Glutamatergic neuron (in vitro differentiated cells): ENCODE measurements at regions not wholly inside any gene's neighbourhood (a gene's known extent, or its start where the extent isn't known, plus 50 kb on each side); places are given as distances from the start of the nearest gene placed in this dataset.

Experiments
- DNase-seq: peaks from one replicate; pipeline ENCODE4 v3.0.0; 2022
- H3K27ac Mint-ChIP-seq: one replicate; pipeline ENCODE4 v1.8.0; 2020; ENCODE audit warnings: mild to moderate bottlenecking, mixed read lengths, inconsistent platforms; ENCODE audit not compliant: unreplicated experiment
- H3K27me3 Mint-ChIP-seq: one replicate; pipeline ENCODE4 v1.8.0; 2020; ENCODE audit warnings: mild to moderate bottlenecking, moderate library complexity, mixed read lengths, inconsistent platforms; ENCODE audit not compliant: unreplicated experiment
- H3K36me3 Mint-ChIP-seq: one replicate; pipeline ENCODE4 v1.8.0; 2020; ENCODE audit warnings: mild to moderate bottlenecking, mixed read lengths, inconsistent platforms; ENCODE audit not compliant: unreplicated experiment
- H3K4me1 Mint-ChIP-seq: one replicate; pipeline ENCODE4 v1.8.0; 2020; ENCODE audit warnings: mild to moderate bottlenecking, low read depth, mixed read lengths, inconsistent platforms; ENCODE audit not compliant: unreplicated experiment
- H3K4me3 Mint-ChIP-seq: one replicate; pipeline ENCODE4 v1.8.0; 2020; ENCODE audit warnings: mild to moderate bottlenecking, mixed read lengths, inconsistent platforms; ENCODE audit not compliant: unreplicated experiment
- H3K9me3 Mint-ChIP-seq: one replicate; pipeline ENCODE4 v1.8.0; 2020; ENCODE audit warnings: mild to moderate bottlenecking, moderate library complexity, mixed read lengths, inconsistent platforms; ENCODE audit not compliant: unreplicated experiment
- TF ChIP-seq, protein P1 (sequence below): fragments of 200-600 bp; sonication (generic); IDR thresholded peaks from one replicate; pipeline ENCODE4 v1.5.0; 2021; ENCODE audit not compliant: partially characterized antibody, unreplicated experiment

DNA sequence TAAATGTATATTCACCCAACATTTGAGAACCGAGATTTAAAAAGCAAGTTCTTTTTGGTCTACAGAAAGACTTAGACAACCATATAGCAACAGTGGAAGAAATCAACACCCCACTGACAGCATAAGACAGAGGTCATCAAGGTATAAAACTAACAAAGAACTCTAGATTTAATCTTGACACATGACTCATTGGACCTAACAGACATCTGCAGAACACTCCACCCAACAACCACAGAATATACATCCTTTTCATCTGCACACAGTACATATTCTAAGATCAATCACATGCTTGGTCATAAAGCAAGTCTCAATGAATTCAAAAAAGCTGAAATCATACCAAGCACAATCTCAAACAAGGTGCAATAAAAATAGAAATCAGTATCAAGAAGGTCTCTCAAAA lies 65.8 kb downstream of the SPIN4 start:
- DNase-seq, result no peak
- TF ChIP-seq, protein P1, sequence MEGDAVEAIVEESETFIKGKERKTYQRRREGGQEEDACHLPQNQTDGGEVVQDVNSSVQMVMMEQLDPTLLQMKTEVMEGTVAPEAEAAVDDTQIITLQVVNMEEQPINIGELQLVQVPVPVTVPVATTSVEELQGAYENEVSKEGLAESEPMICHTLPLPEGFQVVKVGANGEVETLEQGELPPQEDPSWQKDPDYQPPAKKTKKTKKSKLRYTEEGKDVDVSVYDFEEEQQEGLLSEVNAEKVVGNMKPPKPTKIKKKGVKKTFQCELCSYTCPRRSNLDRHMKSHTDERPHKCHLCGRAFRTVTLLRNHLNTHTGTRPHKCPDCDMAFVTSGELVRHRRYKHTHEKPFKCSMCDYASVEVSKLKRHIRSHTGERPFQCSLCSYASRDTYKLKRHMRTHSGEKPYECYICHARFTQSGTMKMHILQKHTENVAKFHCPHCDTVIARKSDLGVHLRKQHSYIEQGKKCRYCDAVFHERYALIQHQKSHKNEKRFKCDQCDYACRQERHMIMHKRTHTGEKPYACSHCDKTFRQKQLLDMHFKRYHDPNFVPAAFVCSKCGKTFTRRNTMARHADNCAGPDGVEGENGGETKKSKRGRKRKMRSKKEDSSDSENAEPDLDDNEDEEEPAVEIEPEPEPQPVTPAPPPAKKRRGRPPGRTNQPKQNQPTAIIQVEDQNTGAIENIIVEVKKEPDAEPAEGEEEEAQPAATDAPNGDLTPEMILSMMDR, result no peak
- no peaks in the 10 kb centered on the region for H3K4me1 Mint-ChIP-seq

DNA sequence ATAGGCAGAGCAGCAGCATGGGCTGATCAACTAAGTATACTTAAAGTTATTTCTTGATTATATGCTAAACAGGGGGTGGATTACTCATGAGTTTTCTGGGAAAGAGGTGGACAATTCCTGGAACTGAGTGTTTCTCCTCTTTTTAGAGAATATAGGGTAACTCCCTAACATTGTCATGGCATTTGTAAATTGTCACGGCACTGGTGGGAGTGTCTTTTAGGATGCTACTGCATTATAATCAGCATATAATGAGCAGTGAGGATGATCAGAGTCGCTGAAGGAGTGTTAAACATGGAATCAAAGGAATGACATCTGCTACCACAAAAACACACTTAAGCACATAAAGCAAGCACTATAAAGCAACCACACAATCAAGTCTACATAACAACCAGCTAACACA lies 66.5 kb downstream of the SPIN4 start:
- Mint-ChIP-seq H3K27me3 (no peaks in the 10 kb centered on the region), H3K36me3 (no peaks in the 10 kb centered on the region), H3K9me3 (peaks cover 3% of the 10 kb centered on the region), H3K4me3 (no peak overlapping the region), H3K4me1 (no peaks in the 10 kb centered on the region), H3K27ac (no peak overlapping the region)
- no peak for DNase-seq
- TF ChIP-seq, protein P1, result no peak

More for the DNA sequence above, 65.8 kb downstream of the SPIN4 start:
- Mint-ChIP-seq H3K4me3 (no peak overlapping the region), H3K27ac (no peak overlapping the region), H3K36me3 (no peaks in the 10 kb centered on the region), H3K9me3 (peaks cover 3% of the 10 kb centered on the region), H3K27me3 (no peaks in the 10 kb centered on the region)

DNA sequence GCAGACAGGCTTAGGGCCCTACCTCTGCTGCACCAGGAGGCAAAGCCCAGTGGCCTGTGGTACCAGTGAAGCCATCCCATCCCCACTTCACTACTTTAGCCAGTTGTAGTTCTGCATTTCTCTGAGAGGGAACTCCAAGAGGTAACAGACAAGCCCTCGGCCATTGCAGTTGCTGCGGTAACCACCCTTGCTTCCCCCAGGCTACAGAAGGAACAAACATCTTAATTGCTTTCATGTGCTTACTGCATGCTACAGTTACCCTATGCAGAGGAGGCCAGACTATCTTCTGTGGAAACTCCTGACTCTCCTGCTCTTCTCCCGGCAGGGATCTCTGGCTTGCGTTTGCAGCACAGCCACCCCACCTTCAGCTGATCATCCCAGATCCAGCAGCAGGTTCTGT lies 67.8 kb downstream of the SPIN4 start:
- Mint-ChIP-seq H3K27ac (no peak overlapping the region), H3K9me3 (peaks cover 3% of the 10 kb centered on the region), H3K4me3 (no peak overlapping the region), H3K36me3 (no peaks in the 10 kb centered on the region), H3K4me1 (no peaks in the 10 kb centered on the region), H3K27me3 (no peaks in the 10 kb centered on the region)
- no peak for DNase-seq
- TF ChIP-seq, protein P1, result no peak

DNA sequence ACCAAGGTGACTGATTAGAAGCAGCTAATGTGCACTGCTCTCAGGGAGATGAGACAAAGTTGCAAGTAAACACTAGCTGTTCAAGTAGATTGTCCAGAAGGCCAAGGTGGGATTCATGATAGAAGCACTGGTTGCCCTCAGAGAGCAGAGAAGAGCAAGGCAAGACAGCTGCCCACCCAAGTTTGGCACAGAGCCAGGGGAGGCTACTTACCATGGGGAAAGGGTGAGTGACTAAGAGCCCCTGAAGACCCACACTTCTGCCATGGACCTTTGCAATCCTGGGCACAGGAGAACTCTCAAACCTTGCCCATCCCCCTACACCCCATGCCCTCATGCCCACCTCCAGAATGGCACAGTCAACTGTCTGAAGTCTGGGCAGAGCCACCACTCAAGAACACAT lies 68.3 kb downstream of the SPIN4 start:
- Mint-ChIP-seq H3K9me3 (peaks cover 3% of the 10 kb centered on the region), H3K36me3 (no peaks in the 10 kb centered on the region)
- TF ChIP-seq, protein P1, result no peak

DNA sequence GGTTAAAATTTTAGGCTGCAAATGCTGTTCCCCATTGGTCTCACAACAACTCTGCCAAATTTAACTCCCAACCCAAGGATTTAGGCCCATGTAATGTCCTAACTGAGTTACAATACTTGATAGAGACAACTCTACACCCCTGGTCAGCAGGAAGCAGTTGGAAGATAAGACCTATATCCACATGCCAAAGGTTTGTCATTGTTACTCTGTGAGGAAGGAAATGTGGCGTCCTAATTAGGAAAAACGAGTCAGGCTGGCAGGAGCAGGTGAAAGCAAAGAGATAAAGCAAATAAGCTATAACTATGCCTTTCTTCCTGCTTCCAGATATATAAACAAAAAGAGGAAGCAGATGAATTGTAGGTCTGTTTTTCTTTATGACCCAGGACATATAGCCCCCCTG lies 69.1 kb downstream of the SPIN4 start:
- H3K4me3 Mint-ChIP-seq, result no peak overlapping the region
- H3K27me3 Mint-ChIP-seq, result no peaks in the 10 kb centered on the region
- no peak for DNase-seq
- no peak overlapping the region for H3K27ac Mint-ChIP-seq
- H3K9me3 Mint-ChIP-seq, result peaks cover 3% of the 10 kb centered on the region
- no peaks in the 10 kb centered on the region for H3K4me1 Mint-ChIP-seq
- H3K36me3 Mint-ChIP-seq, result no peaks in the 10 kb centered on the region
- TF ChIP-seq, protein P1, result no peak

More for the DNA sequence above, 68.3 kb downstream of the SPIN4 start:
- no peak overlapping the region for H3K27ac Mint-ChIP-seq
- DNase-seq, result no peak
- no peak overlapping the region for H3K4me3 Mint-ChIP-seq
- H3K4me1 Mint-ChIP-seq, result no peaks in the 10 kb centered on the region
- H3K27me3 Mint-ChIP-seq, result no peaks in the 10 kb centered on the region
